Bronchial epithelial cell (primary cell): ENCODE measurements at regions not wholly inside any gene's neighbourhood (a gene's known extent, or its start where the extent isn't known, plus 50 kb on each side); places are given as distances from the start of the nearest gene placed in this dataset.

ENCODE experiments used
- DNase-seq: peaks from one replicate; pipeline ENCODE4 v3.0.0-alpha.2; 2010; ENCODE audit warnings: low read depth
- FAIRE-seq: peaks from 2 replicates; lab custom pipeline; 2011; peaks lifted over from hg19 to GRCh38; lab: Jason Lieb, UNC
- H3K27me3 ChIP-seq: 2 replicates; pipeline ENCODE4 v1.5.1; 2011; ENCODE audit warnings: low read length; ENCODE audit not compliant: control insufficient read depth, insufficient read depth
- H3K36me3 ChIP-seq: 2 replicates; pipeline ENCODE4 v1.5.1; 2011; ENCODE audit warnings: low read length; ENCODE audit not compliant: control insufficient read depth, insufficient read depth
- H3K4me3 ChIP-seq: 2 replicates; pipeline ENCODE4 v1.5.1; 2011; ENCODE audit warnings: mild to moderate bottlenecking, low read depth, low read length, control low read depth
- CTCF ChIP-seq: IDR thresholded peaks from 2 replicates; pipeline ENCODE4 v1.5.1; 2011; ENCODE audit warnings: mild to moderate bottlenecking, moderate library complexity, low read length, control low read depth, inconsistent platforms; ENCODE audit not compliant: insufficient read depth, severe bottlenecking

- no peak overlapping the region for H3K4me3 ChIP-seq
- FAIRE-seq: no peak
- DNase-seq: no peak
- H3K27me3 ChIP-seq: no peaks in the 10 kb centered on the region
- H3K36me3 ChIP-seq: no peaks in the 10 kb centered on the region
- no peak for TF ChIP-seq CTCF
Observed at GRCh38 chr2:81437456-81438000, 1133.0 kb upstream of the LRRTM1 start.

- TF ChIP-seq CTCF: no peak
- no peak overlapping the region for H3K4me3 ChIP-seq
- no peaks in the 10 kb centered on the region for H3K36me3 ChIP-seq
- no peaks in the 10 kb centered on the region for H3K27me3 ChIP-seq
- FAIRE-seq (no peak), DNase-seq (no peak)
Observed at GRCh38 chr2:81436256-81436655, 1131.7 kb upstream of the LRRTM1 start.

GRCh38 chr2:81412681-81413080 is 1108.1 kb upstream of the LRRTM1 start:
- FAIRE-seq (no peak), DNase-seq (no peak)
- no peaks in the 10 kb centered on the region for H3K27me3 ChIP-seq
- no peak for TF ChIP-seq CTCF
- H3K4me3 ChIP-seq: no peak overlapping the region
- H3K36me3 ChIP-seq: no peaks in the 10 kb centered on the region

- H3K36me3 ChIP-seq: no peaks in the 10 kb centered on the region
- no peak for FAIRE-seq
- no peak overlapping the region for H3K4me3 ChIP-seq
- no peak for TF ChIP-seq CTCF
- no peaks in the 10 kb centered on the region for H3K27me3 ChIP-seq
- DNase-seq: no peak
Observed at GRCh38 chr2:81403508-81403907, 1099.0 kb upstream of the LRRTM1 start.

GRCh38 chr2:81396417-81397019 is 1092.0 kb upstream of the LRRTM1 start:
- DNase-seq (no peak), FAIRE-seq (peak; percentile 83)
- no peak for TF ChIP-seq CTCF
- no peak overlapping the region for H3K4me3 ChIP-seq
- no peaks in the 10 kb centered on the region for H3K27me3 ChIP-seq
- H3K36me3 ChIP-seq: no peaks in the 10 kb centered on the region

GRCh38 chr2:81395746-81396145 is 1091.2 kb upstream of the LRRTM1 start:
- FAIRE-seq (no peak), DNase-seq (no peak)
- TF ChIP-seq CTCF: no peak
- Histone ChIP-seq H3K4me3 (no peak overlapping the region), H3K36me3 (no peaks in the 10 kb centered on the region), H3K27me3 (no peaks in the 10 kb centered on the region)
